Body of pancreas (tissue), 4 donors: ENCODE measurements at regions not wholly inside any gene's neighbourhood (a gene's known extent, or its start where the extent isn't known, plus 50 kb on each side); places are given as distances from the start of the nearest gene placed in this dataset.

Experiments used
- ATAC-seq: fragments of 150-250 bp; one replicate; pipeline ENCODE4 v1.9.1; 2016
- DNase-seq, 4 donors: peaks; one replicate each; pipeline ENCODE4 v3.0.0-alpha.2; 2019
- H3K27ac ChIP-seq, 4 donors: fragments of 200-600 bp; sonication (generic); 1 replicate in 3 of 4; 2 replicates in 1 of 4; pipeline versions ENCODE4 v1.5.1 to v1.6.1; 2016 to 2019; ENCODE audit warnings: mild to moderate bottlenecking in 1 of 4, mixed read lengths in 1 of 4, moderate library complexity in 1 of 4
- H3K27me3 ChIP-seq, 2 donors: fragments of 200-600 bp; sonication (generic); one replicate each; pipeline ENCODE4 v1.6.0; 2016; ENCODE audit warnings: mild to moderate bottlenecking in 1 of 2
- H3K36me3 ChIP-seq, 2 donors: fragments of 200-600 bp; sonication (generic); replicated peaks in 1 of 2; 2 replicates each; pipeline ENCODE4 v1.5.1; 2016; ENCODE audit warnings: low read depth in 2 of 2; ENCODE audit not compliant: insufficient read depth in 1 of 2
- H3K4me1 ChIP-seq: fragments of 200-600 bp; sonication (generic); one replicate; pipeline ENCODE4 v1.6.0; 2016
- H3K4me3 ChIP-seq, 2 donors: fragments of 200-600 bp; sonication (generic); 1 replicate in 1 of 2; 2 replicates in 1 of 2; pipeline ENCODE4 v1.5.1; 2016 to 2019
- H3K9me3 ChIP-seq, 3 donors: fragments of 200-600 bp; sonication (generic); 1 replicate in 2 of 3; 2 replicates in 1 of 3; pipeline ENCODE4 v1.5.1; 2016
- POLR2A ChIP-seq, 3 donors: fragments of 450-650 bp; IDR thresholded peaks; one replicate each; pipeline ENCODE4 v1.6.1; 2016; ENCODE audit warnings: antibody characterized with exemption in 3 of 3, mild to moderate bottlenecking in 2 of 3
- WGBS, 2 donors: methylation state at CpG; one replicate each; pipeline ENCODE4 v1.1.5; 2017; 5-methylcytosine and 5-hydroxymethylcytosine counted together
- intact Hi-C: fragments of 100-400 bp; cut with DNase I; formaldehyde crosslinking; loops from one replicate; pipeline ENCODE4 v1.15.1; 2023
- TF ChIP-seq, protein P1 (sequence below), 7 experiments: fragments of 450-650 bp in 4 of 7; fragments of 200-600 bp in 3 of 7; sonication (generic) in 3 of 7; IDR thresholded peaks; one replicate each; pipeline ENCODE4 v1.5.1; 2016 to 2019; ENCODE audit warnings: antibody characterized with exemption in 7 of 7

DNA sequence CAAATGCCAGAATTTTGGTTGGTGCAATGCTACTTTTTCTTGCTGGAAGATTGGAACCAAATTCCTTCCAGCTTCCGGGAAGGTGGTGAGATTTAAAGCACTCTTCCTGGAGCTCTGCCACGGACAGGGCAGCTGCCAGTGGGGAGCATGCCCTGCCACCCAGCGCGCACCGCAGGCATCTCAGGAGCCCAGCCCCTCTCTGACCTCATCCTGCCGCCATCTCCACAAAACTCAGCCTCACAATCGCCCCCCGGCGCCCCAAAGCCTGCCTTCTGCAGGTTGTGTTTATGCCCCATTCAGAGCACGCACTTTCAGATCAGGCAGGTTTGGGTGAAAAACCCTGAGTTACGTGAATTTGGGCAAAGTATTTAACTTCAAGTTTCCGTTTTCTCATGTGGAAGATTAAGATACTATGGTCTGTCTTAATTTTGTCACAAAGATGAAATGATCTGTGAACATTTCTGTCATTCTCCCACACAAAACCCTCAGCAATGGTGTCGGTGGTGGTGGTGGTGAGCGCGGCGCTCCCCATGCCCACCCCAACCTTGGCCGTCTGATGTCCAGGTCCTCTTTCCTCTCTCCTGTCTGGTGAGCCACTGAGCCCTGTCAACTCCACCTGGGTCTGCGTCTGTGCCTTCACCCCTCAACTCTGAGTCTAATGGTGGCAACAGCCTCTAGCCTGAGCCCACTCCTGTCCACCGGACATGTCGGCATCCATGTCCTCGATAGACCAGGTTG is 282.8 kb upstream of the SALL3 start:
- TF ChIP-seq POLR2A (IDR thresholded peaks at IDR 0.05): no peak
- TF ChIP-seq, protein P1, sequence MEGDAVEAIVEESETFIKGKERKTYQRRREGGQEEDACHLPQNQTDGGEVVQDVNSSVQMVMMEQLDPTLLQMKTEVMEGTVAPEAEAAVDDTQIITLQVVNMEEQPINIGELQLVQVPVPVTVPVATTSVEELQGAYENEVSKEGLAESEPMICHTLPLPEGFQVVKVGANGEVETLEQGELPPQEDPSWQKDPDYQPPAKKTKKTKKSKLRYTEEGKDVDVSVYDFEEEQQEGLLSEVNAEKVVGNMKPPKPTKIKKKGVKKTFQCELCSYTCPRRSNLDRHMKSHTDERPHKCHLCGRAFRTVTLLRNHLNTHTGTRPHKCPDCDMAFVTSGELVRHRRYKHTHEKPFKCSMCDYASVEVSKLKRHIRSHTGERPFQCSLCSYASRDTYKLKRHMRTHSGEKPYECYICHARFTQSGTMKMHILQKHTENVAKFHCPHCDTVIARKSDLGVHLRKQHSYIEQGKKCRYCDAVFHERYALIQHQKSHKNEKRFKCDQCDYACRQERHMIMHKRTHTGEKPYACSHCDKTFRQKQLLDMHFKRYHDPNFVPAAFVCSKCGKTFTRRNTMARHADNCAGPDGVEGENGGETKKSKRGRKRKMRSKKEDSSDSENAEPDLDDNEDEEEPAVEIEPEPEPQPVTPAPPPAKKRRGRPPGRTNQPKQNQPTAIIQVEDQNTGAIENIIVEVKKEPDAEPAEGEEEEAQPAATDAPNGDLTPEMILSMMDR (IDR thresholded peaks at IDR 0.05): no peak
- Histone ChIP-seq H3K9me3 (no peaks in the 10 kb centered on the region), H3K36me3 (no peaks in the 10 kb centered on the region), H3K27me3 (peaks cover 0 to 2% of the 10 kb centered on the region in 2 donors), H3K4me1 (peaks cover 21% of the 10 kb centered on the region), H3K27ac (no peak overlapping the region), H3K4me3 (no peak overlapping the region)
- no peak for DNase-seq
- intact Hi-C loops: no loop called here
- WGBS, 2 donors: 69 to 71% methylated on average over 21 of the region's 21 CpGs
- no peak for ATAC-seq

DNA sequence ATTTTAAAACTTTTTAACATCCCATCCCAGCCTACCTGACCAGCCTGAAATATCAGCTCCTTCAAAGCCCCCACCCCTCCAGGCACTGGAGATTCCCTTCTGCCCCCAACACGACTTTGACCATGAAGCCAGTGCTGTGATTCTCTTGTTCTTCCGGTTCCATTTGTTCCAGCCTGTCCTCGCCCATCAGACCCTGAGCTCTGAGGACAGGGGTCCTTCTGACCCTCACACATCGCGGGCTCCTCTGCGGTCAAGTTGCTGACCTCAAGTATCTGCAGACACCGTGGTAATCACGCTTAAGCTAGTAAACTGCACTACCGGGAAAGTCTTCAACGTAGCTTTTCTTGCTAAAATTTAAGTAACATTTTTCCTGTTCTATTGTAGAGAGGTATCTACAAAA is 282.2 kb upstream of the SALL3 start:
- Histone ChIP-seq H3K36me3 (no peaks in the 10 kb centered on the region), H3K4me1 (peaks cover 21% of the 10 kb centered on the region), H3K27me3 (peaks cover 0 to 3% of the 10 kb centered on the region in 2 donors), H3K4me3 (no peak overlapping the region), H3K27ac (no peak overlapping the region), H3K9me3 (no peaks in the 10 kb centered on the region)
- ATAC-seq (no peak), DNase-seq (no peak)
- WGBS, 2 donors: 71 to 79% methylated on average over 10 of the region's 10 CpGs
- intact Hi-C loops: no loop called here
- TF ChIP-seq, protein P1 (IDR thresholded peaks at IDR 0.05): no peak
- TF ChIP-seq POLR2A (IDR thresholded peaks at IDR 0.05): no peak

- TF ChIP-seq, protein P1 (IDR thresholded peaks at IDR 0.05): no peak
- no peak for TF ChIP-seq POLR2A (IDR thresholded peaks at IDR 0.05)
- intact Hi-C loops: no loop called here
- Histone ChIP-seq H3K27me3 (peaks cover 0 to 3% of the 10 kb centered on the region in 2 donors), H3K9me3 (no peaks in the 10 kb centered on the region), H3K36me3 (no peaks in the 10 kb centered on the region), H3K4me3 (no peak overlapping the region), H3K4me1 (peaks cover 21% of the 10 kb centered on the region), H3K27ac (no peak overlapping the region)
- no peak for ATAC-seq
- WGBS, 2 donors: 59 to 65% methylated on average over 5 of the region's 5 CpGs
- no peak for DNase-seq
Observed at GRCh38 chr18:78698914-78699313, 280.7 kb upstream of the SALL3 start.

DNA sequence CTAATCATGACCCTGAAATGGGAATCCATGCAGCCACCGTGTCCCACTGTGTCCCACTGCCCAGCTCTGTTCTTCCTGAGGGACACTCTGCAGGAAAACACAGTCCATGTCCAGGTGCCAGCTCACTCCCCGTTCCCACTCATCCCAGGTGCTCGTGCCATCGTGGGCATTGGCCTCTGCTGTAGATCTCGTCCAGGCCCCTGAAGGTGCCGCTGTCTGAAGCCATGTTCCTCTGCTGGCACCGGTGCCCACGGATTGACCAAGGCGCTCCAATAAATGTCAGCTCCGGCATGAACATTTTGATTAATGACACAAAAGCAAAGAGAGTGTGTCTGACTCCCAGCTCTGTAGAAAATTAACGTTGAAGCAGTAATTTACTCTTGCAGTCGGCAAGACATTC is 280.1 kb upstream of the SALL3 start:
- H3K27me3 ChIP-seq: peaks cover 0 to 3% of the 10 kb centered on the region in 2 donors
- no peak overlapping the region for H3K4me3 ChIP-seq
- H3K27ac ChIP-seq: no peak overlapping the region
- intact Hi-C loops: no loop called here
- peaks cover 21% of the 10 kb centered on the region for H3K4me1 ChIP-seq
- DNase-seq (peak in 3 of 4 donors; percentile 32 to 50 (median 36)), ATAC-seq (peak; percentile 72)
- WGBS, 2 donors: 15 to 18% methylated on average over 12 of the region's 12 CpGs
- H3K9me3 ChIP-seq: no peaks in the 10 kb centered on the region
- TF ChIP-seq, protein P1 (IDR thresholded peaks at IDR 0.05): no peak
- no peak for TF ChIP-seq POLR2A (IDR thresholded peaks at IDR 0.05)
- no peaks in the 10 kb centered on the region for H3K36me3 ChIP-seq
